Ovary (tissue), 3 donors: ENCODE measurements at regions not wholly inside any gene's neighbourhood (a gene's known extent, or its start where the extent isn't known, plus 50 kb on each side); places are given as distances from the start of the nearest gene placed in this dataset.

Experiments used
- CTCF ChIP-seq, 3 donors: fragments of 450-650 bp in 2 of 3; fragments of 200-600 bp in 1 of 3; IDR thresholded peaks; one replicate each; pipeline versions ENCODE4 v1.5.1 to v1.8.0; 2016 to 2022; ENCODE audit warnings: antibody characterized with exemption in 3 of 3, mild to moderate bottlenecking in 1 of 3
- POLR2A ChIP-seq: fragments of 450-650 bp; IDR thresholded peaks from one replicate; pipeline ENCODE4 v1.6.1; 2017; ENCODE audit warnings: antibody characterized with exemption, mild to moderate bottlenecking, moderate library complexity
- donor health status: DM: no; HTN: no; CAD: no.

GRCh38 chr15:59887211-59887610 lies 116.9 kb upstream of the FOXB1 start:
- TF ChIP-seq POLR2A (no peak), CTCF (IDR thresholded peaks at IDR 0.05) (no peak)
